Adrenal gland (tissue), 9 donors: ENCODE measurements at regions not wholly inside any gene's neighbourhood (a gene's known extent, or its start where the extent isn't known, plus 50 kb on each side); places are given as distances from the start of the nearest gene placed in this dataset.

Experiments used
- DNase-seq, 7 donors: peaks; one replicate each; pipeline ENCODE4 v3.0.0-alpha.2; 2019 to 2020
- H3K27ac ChIP-seq, 5 donors: fragments of 200-600 bp; sonication (generic) in 4 of 5; 1 replicate in 3 of 5; 2 replicates in 2 of 5; pipeline versions ENCODE4 v1.5.1 to v1.8.0; 2016 to 2020; ENCODE audit warnings: mild to moderate bottlenecking in 1 of 5
- H3K27me3 ChIP-seq: fragments of 200-600 bp; 2 replicates; pipeline ENCODE4 v1.8.0; 2021
- H3K36me3 ChIP-seq, 2 donors: fragments of 200-600 bp; replicated peaks in 1 of 2; 1 replicate in 1 of 2; 2 replicates in 1 of 2; pipeline versions ENCODE4 v1.5.1 to v1.8.0; 2018 to 2022
- H3K4me1 ChIP-seq, 2 donors: fragments of 200-600 bp; replicated peaks in 1 of 2; 1 replicate in 1 of 2; 2 replicates in 1 of 2; pipeline versions ENCODE4 v1.5.1 to v1.8.0; 2018 to 2021
- H3K4me3 ChIP-seq, 4 donors: fragments of 200-600 bp; sonication (generic) in 3 of 4; one replicate each; pipeline ENCODE4 v1.5.1; 2016 to 2018
- H3K9me3 ChIP-seq, 3 donors: fragments of 200-600 bp; sonication (generic) in 1 of 3; replicated peaks in 1 of 3; 1 replicate in 2 of 3; 2 replicates in 1 of 3; pipeline versions ENCODE4 v1.5.1 to v1.8.0; 2016 to 2021
- CTCF ChIP-seq, 6 experiments: fragments of 450-650 bp in 4 of 6; fragments of 200-600 bp in 2 of 6; sonication (generic) in 1 of 6; IDR thresholded peaks; 1 replicate in 5 of 6; 2 replicates in 1 of 6; pipeline versions ENCODE4 v1.5.1 to v1.8.0; 2016 to 2021; ENCODE audit warnings: antibody characterized with exemption in 6 of 6, mild to moderate bottlenecking in 2 of 6, moderate library complexity in 1 of 6
- POLR2A ChIP-seq, 2 donors: fragments of 450-650 bp; IDR thresholded peaks; one replicate each; pipeline ENCODE4 v1.6.1; 2017; ENCODE audit warnings: antibody characterized with exemption in 2 of 2, mild to moderate bottlenecking in 2 of 2, moderate library complexity in 1 of 2
- WGBS, 4 donors: extraction: QIAGEN DNeasy Blood & Tissue Kit in 2 of 4; methylation state at CpG; one replicate each; pipeline versions ENCODE4 v1.1.5 to v1.1.7; 2013 to 2017; 5-methylcytosine and 5-hydroxymethylcytosine counted together
- intact Hi-C, 2 donors: fragments of 100-400 bp; cut with DNase I; formaldehyde crosslinking; loops; one replicate each; pipeline versions ENCODE4 v1.14.1 to v1.15.0; 2022 to 2023
- donor health status: healthy with polysubstance abuse.
- donor health status: Bipolar disorder and iron deficiency.
- donor health status: DM: yes; HTN: yes; CAD: no.
- donor health status: DM: no; HTN: no; CAD: no.
- donor health status: DM: no; HTN: no; CAD: no.

- 46 to 66% (median 58%) methylated on average over 11 to 22 of the region's 22 CpGs for WGBS, 4 donors
Observed at GRCh38 chr9:135376511-135377265, 102.9 kb upstream of the PPP1R26 start.

GRCh38 chr9:135377431-135377830, 102.2 kb upstream of the PPP1R26 start:
- TF ChIP-seq POLR2A (IDR thresholded peaks at IDR 0.05) (no peak), CTCF (IDR thresholded peaks at IDR 0.05) (no peak)
- Histone ChIP-seq H3K27ac (no peak overlapping the region), H3K9me3 (no peaks in the 10 kb centered on the region), H3K36me3 (no peaks in the 10 kb centered on the region), H3K4me3 (no peak overlapping the region), H3K27me3 (no peaks in the 10 kb centered on the region), H3K4me1 (no peaks in the 10 kb centered on the region)
- 80 to 86% (median 82%) methylated on average over 5 to 12 of the region's 12 CpGs for WGBS, 4 donors
- no peak for DNase-seq
- intact Hi-C loops = no loop called here

More at GRCh38 chr9:135376511-135377265, 102.9 kb upstream of the PPP1R26 start:
- DNase-seq = no peak
- Histone ChIP-seq H3K27me3 (no peaks in the 10 kb centered on the region), H3K9me3 (no peaks in the 10 kb centered on the region), H3K4me3 (no peak overlapping the region), H3K4me1 (no peaks in the 10 kb centered on the region), H3K36me3 (no peaks in the 10 kb centered on the region), H3K27ac (no peak overlapping the region)
- no peak for TF ChIP-seq CTCF (IDR thresholded peaks at IDR 0.05)
- no peak for TF ChIP-seq POLR2A (IDR thresholded peaks at IDR 0.05)
- intact Hi-C loops = no loop called here

- H3K4me3 ChIP-seq = no peak overlapping the region
- no peaks in the 10 kb centered on the region for H3K4me1 ChIP-seq
- H3K27me3 ChIP-seq = peaks cover 1% of the 10 kb centered on the region
- intact Hi-C loops = no loop called here
- H3K36me3 ChIP-seq = no peaks in the 10 kb centered on the region
- no peak overlapping the region for H3K27ac ChIP-seq
- no peak for DNase-seq
- no peaks in the 10 kb centered on the region for H3K9me3 ChIP-seq
- TF ChIP-seq POLR2A (IDR thresholded peaks at IDR 0.05) = no peak
- no peak for TF ChIP-seq CTCF (IDR thresholded peaks at IDR 0.05)
- 81 to 94% (median 92%) methylated on average over 10 to 15 of the region's 15 CpGs for WGBS, 4 donors
Observed at GRCh38 chr9:135378751-135379150, 100.8 kb upstream of the PPP1R26 start.

GRCh38 chr9:135379540-135380267, 99.9 kb upstream of the PPP1R26 start:
- Histone ChIP-seq H3K36me3 (no peaks in the 10 kb centered on the region), H3K4me3 (no peak overlapping the region), H3K27me3 (peaks cover 5% of the 10 kb centered on the region), H3K9me3 (no peaks in the 10 kb centered on the region), H3K27ac (no peak overlapping the region), H3K4me1 (no peaks in the 10 kb centered on the region)
- no peak for TF ChIP-seq POLR2A (IDR thresholded peaks at IDR 0.05)
- no peak for TF ChIP-seq CTCF (IDR thresholded peaks at IDR 0.05)
- DNase-seq = no peak
- 69 to 93% (median 87%) methylated on average over 8 to 11 of the region's 11 CpGs for WGBS, 4 donors
- intact Hi-C loops = no loop called here
